ENCODE measurements at regions not wholly inside any gene's neighbourhood (a gene's known extent, or its start where the extent isn't known, plus 50 kb on each side); places are given as distances from the start of the nearest gene placed in this dataset.

DNA sequence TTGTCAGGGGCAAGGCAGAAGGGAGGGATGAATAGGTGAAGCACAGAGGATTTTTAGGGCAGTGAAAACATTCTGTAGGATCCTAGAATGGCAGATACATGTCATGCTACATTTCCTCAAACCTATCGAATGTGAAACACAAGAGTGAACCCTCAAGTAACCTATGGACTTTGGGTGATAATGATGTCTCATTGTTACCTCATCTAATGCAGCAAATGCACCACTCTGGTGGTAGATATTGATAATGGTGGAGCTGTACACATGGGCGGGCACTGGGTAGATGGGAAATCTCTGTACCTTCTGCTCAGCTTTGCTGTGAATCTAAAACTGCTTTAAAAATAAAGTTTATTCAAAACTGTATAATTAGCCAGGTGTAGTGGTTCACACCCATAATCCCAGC, 95.2 kb upstream of the NCK2 start:
- no peak for DNase-seq

DNA sequence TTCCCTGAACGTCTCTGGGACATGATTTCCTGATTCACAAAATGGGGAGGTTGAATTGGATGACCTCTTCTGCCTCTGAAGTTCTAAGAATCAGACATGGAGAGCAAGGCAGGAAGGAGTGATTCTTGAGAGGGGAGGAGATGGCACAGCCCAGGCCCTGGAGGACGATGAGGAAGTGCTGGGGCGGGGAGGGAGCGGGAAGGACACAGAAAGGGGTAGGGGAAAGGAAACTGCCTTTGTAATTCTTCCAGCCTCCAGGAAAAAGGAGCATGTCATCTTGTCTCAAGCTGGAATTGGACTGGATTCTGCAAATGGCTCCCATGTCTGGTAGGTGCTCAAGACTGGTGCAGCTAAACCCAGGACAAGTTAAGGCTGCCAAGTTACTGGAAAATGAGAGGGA, 97.0 kb upstream of the NCK2 start:
- no peak for DNase-seq

DNA sequence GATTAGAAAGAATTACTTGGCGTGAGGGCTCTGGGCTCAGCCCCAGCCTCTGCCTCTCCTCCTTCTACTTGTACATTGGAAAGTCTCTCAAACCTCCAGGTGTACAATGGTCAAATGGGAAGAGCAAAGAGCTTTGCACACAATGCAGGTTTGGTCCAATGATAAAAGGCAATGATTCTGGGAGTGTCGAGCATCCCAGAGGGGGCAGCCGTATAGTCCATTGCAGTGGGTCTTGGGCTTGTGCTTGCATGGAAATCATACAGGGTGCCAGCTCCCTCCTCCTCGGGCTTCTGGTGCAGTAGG, 98.0 kb upstream of the NCK2 start:
- no peak for DNase-seq

DNA sequence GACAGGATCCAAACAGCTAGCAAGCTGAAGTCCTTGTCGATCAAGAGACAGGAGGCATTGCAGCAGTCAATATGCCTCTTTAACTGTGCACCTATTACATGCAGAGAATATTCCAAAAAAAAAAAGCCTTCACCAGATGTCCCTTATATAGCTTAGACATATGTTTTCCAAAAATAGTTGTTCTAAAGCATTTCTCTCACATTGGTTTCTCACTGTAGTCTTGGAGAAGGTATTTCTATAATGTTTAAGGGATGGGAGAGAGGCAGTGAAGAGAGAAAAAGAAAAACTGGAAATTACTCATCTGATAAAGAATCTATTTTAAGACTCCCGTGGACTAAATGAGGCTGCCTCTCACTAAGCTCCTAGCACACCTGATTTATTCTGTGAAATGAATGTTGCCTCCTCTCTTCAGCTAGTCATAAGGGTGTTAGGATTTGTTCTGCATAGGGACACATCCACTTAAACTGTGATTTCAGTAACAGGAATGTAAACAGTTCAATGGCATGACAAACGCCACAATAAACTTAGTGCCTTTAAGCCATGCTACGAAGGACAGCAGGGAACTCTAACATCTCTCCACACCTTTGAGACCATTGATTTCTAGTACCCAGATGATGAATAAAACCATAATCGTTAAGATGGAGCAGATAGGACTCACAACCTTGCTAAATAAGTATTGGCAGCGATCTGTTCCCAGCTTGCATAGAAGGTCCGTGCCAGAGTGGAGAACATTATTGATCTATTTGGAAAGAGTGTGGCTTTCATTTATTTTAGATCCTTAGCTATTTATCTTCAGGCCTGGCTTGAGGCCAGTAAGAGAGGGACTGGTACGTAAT, 98.6 kb upstream of the NCK2 start:
- no peak for DNase-seq

DNA sequence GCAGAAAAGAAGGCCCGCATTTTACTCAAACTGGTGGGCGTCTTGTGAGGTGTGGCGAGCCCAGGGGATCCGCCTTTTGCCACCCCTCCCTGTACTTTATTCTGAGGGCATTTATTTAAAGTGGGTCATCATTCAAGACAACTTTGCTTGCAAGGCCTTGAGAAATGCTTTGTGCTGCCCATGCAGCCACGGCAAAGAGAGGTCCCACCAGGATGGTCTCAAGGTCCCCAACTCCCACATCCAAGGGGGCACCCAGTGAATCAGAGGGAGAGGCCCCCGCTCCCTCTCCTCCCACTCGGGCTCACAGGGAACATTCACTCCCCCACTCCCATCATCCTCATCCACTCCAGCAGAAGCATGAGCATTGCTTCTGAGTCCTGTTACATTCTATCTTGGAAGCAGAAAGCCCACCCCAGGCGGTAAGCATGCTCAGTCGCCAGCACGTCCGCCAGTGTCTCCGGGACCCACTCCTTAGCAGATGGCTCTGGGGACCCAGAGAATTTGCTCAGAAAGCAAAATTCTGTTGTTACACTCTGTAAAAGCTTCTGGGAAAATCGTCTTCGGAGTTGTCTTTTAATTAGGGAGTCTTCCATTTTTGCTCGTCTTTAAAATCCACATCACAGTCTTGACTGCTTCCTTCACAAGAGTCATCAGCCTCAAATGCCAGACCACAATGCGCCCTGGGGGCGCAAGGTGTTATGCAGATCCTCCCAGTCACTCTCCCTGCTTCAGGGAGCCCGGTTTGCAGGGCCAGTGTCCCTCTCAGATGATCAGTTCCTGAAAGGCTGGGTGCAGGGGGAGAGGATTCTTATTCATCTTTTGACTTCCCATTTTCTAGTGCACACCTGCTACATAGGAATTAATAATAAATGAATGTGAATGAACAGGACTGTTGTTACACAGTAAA, 99.4 kb upstream of the NCK2 start:
- no peak for DNase-seq

DNA sequence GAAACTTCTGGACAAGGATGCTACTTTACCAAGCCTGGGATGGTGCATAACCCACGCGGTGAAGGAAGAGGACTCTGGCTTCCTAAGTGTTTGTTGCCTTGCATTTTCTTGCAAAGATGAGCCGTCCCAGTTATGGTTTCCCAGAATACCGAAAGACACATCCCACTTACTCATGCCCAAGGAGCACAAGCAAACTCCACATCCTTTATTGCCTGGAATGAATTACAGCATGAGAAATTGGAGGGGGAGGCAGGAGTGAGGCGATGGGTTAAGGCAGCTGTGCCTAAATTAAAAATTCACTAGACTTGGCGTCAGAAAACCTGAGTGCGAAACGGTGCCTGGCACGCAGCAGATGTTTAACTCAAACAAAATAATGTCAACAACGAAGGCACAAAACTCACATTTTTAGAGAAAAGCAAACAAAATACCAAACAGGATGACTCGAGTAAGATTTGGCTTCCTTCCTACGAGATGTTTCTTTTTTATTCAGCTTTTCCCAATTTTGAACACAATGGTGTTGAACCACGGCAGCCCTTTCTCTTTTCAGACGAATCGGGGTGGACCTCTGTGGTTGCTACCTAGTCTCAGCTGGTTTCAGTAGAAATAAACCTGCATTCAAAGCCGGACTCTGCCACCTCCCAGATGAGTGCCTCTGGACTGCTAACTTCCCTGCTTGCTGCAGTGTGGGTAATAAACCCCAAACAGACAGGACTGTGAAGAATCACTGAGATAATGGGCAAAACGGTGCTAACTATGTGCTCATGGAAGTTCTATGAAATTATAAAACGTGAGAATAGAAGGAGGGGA, 100.3 kb upstream of the NCK2 start:
- no peak for DNase-seq

DNA sequence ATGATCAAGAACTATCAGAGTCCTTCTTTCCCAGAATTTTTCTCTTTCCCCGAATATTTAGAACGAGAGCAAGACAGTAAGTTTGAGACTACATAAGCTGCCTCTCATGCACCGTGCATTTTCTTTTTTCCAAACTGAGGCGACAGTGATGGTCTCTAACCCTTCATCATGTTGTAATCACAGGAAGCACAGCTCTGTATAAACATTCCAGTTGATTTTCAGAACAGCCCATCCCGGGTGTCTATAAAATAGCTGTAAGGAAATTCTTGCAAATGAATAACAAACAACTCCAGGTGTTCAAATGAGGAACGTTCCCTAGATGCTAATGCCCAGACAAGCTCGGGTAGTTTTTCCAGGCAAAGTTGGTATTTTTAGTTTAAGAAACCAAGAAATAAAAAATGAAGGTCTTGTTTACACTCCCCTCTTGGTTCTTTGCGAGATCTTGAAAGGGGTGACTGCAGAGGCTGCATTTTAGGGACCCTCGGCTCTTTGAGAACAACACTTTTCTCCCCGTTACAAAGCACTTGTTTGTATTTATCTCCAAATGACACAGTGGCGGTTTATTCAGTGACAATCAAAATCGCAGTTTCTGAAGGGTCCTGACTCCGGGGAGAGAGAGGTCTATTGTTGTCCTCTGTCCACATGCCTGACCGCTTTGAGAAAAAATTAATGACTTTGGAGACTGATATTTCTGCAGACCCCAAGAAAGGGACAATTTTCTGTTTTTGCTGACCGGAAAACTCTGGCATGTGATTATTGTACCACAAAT, 101.1 kb upstream of the NCK2 start:
- DNase-seq = no peak

DNA sequence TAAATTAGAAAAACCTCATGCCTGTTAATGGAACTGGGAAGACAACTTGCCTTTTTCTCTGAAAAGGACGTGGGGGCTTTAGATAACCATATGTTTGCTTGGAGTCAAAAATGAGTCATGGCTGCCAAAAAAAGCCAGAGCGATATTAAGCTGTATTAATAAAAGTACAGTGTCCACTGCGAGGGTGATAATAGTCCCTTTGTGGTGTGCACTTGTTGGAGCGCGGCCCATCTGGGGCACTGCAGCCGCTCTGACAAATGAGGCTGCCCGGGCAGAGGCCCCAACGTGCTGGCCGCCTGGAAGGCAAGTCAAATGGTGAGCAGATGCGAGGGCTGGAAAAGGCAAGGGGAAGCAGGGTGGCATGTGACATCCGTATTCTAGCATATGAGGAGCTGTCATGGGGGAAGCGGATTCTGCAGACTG, 103.3 kb upstream of the NCK2 start:
- DNase-seq = no peak

DNA sequence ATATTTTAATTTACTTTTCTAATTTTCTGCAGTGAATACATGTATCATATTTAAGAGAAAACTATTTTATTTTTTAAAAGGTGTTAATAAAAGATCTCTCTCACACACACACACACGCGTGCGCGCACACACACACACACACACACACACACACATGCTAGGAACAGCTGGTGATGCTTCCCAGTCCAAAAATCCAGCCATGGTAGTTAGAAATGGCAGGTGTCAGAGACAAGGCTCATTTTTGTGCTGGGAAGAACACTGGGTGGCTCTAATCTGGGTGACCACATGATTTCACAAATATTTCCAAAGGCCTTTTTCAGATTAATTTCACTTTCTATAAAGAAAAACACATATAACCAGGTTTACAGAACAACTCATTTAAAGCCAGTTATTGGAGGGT, 104.5 kb upstream of the NCK2 start:
- DNase-seq = no peak

DNA sequence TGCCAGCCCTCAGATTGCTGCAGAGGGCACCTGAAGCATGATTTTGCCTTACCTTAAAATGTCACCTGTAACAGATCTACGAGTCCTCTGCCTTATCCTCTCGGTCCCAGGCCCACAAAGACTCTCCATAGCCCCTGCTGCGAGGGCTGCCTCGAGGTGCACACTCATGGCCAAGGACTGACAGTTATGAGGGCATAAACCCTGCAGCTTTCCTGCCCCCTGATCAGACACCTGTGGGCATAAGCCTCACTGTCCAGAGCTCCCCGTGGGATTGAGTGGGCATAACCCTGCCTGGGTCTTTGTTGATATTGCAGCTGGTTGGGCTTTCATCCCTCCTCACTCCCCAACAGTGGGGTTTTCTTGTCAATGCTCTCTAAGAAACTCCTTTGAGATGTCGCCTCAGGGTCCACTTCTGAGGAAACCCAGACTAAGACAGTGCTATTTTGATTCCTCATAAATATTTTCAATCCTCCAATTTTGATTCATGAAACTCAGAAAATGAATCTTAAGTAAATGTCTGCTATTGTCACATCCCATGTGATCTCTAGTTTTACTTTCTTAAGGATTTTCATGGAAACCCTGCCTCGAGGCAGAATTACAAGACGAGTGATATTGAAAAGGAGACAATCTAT, 108.5 kb upstream of the NCK2 start:
- no peak for DNase-seq

DNA sequence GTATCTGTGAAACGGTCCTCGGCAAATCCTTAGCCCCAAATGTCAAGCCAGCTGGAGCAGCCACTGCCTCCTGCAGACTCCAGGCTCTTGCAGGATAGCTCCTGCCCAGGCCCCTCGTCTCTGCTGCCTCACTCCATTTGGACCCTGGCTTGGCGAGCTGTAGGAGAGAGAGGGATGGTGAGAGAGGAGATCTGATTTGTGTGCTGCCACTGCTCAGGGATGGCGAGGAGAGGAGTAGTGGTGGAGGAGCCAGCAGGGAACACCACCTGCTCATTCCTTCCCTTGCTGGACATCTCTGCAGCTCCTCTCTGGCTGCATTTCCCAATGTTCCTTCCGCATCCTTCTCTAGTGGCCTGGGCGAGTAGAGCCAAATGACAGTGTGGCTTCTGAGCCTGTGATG, 109.1 kb upstream of the NCK2 start:
- no peak for DNase-seq

DNA sequence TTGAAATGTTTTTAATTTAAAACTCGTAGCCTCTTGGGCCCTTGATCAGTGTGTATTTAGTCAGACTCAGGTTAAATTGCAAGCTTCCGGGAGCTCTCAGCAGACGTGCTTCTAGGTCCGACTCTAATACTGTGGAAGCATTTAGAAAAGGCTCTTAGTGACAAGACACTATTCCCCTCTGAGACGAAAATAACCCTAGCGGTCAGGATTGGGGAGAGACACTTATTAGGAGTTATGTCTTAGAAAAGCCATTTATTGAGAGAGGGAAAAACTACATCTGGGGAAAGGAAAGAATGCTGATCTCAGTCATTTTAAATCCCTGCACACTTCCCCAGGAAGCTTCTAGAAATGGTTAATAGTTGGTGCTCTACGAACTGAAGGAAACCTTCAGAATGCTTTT, 110.5 kb upstream of the NCK2 start:
- no peak for DNase-seq

DNA sequence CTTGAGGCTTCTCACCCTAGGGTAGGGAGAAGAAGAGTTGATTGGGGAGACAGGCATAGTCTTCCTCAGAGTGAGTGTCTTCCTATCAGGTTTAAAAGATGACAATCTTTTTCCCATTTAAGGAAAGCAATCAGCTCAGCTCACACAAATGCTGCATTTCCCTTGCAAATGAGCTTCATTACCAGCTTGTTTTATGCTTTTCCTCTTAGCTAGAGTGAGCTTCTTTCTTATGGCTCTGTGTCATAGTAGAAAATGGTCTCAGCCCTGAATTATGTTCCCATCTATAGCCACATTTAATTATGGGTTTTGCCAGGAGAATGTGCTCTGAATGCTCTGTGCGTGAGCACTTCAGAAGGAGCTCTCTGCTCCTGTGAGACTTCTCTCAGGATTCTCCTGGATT, 112.8 kb upstream of the NCK2 start:
- DNase-seq = peak; percentile 23

DNA sequence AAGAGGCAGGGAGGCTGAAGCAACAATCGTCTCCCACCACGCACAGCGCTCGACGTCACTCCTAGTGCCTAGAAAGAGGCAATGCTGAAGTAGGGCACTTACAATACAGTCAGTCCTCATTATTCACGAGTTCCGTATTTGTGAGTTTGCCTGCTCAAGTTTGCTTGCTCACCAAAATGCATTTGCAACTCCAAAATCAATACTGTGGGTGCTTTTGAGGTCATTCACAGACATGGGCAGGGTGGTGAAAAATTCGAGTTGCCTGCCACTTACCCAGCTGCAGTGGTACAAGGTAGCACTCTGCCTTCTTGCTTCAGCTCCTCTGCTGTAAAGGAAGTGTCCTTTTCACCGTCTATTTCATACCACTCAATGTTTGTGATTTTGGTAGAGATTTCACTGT, 113.7 kb upstream of the NCK2 start:
- DNase-seq = no peak

DNA sequence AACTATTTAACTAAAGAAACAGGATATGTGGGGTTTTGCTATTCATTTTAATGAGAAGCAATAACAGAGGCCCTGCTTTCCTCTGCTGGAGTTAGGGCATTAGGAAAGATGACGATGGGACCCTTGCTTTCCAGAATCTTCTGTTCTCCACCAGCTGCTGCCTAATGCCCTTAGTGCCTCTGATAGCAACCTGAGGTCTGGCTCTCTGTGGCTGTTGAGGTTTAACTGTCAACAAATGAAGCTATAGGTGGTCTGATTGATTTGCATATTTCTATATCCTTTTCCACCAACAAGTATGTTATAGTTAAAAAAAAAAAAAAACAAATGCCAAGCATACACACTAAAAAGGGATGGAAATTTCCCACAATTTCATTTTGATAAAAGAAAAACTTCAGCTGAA, 115.1 kb upstream of the NCK2 start:
- DNase-seq = no peak

DNA sequence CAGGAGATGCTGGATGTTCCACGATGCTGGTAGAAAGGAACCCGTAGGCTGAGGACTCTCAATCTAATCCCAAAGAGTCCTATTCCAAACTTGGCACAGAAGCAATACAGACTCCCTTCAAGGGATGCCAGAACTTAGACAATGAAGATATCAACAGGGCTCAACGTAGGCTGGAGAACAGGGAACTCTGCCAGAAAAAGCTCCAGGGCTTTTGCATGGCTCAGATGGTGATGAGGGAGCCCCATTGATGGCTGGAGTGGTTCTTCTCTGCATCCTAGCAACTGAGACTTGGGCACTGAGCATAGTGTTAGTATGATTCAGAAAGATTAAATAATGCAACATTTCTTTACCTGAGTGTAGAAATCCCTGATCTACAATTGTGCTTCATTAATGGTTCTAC, 117.2 kb upstream of the NCK2 start:
- DNase-seq = no peak

DNA sequence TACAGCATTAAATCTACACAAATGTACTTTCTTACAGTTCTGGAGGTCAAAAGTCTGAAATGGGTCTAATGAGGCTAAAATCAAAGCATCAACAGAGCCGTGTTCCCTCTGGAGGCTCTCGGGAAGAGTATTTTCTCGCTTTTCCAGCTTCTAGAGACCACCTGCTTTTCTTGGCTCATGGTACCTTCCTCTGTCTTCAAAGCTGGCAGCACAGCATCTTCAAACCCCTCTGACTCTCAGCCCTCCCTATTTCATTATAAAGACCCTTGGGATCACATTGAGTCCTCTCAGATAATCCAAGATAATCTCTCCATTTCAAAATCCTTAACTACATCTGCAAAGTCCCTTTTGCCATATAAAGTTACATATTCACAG, 117.8 kb upstream of the NCK2 start:
- no peak for DNase-seq

DNA sequence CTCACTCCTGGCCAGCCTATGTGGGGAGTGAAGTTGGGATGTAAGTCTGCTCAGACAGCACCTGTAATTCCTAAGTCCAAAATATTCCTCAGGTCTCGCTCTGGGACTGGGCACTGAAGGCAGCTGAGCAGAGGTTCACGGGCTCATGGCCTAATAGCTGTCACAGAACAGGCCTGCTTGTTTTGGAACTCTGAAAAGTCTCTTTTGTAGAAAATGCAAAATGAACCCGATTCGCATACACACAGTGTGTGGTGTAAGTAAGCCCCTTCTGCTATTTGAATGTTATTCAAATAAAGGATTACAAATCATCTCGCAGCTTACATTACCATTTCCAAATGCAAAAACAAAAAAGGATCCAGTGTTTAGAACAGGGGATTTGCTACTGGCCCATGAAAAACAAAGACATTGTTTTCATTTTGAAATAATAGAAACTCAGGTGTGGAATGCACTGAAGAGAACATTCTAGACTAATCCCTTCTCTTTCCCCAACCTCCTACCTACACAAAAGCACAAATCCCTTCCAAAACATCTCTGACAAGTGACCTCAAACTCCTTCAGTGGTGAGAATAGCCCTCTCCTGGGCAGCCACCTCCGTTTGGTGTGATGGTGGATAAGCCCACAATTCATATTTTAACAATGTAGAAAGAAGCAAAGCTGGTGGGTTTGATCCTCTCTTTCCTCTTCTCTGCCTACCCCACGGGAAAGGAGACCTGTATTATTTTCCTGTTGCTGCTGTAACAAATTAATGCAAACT, 118.3 kb upstream of the NCK2 start:
- peak; percentile 81 for DNase-seq

DNA sequence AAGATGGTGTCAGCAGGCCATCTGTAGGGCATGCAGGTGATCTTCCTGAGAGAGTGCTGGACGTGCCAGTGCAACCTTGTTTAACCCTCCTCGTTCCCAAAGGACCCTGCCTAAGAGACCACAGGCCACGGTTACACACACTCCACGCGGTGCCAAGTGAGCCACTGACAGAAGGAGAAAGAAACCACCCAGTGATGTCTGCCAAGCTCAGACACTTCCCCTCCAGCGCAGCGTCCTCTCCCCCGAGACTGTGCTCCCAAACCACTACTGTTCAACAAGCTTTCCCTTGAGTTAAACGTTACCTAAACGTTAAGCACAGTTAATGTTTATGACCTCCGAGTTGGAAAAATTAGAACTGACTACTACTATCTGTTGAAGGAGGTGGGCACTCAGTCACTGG, 119.1 kb upstream of the NCK2 start:
- no peak for DNase-seq

DNA sequence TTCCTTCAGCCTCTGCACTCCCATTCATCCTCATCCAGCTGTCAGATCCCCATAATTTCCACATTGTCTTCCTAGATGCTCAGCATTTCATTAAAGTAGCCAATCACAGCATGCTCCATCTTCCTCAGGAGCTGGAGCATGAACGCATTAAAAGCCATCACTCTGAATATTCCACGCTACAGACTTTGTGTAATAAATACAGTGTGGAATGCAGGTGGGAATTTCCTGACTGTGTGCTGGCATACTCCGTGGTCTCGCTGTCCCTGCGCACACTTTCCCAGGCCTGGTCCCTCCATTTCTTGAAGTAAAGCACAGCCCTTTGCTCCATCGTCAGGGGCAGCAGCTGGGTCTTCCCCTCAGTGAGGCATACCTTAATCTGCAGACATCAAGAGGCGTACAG, 123.7 kb upstream of the NCK2 start:
- no peak for DNase-seq

DNA sequence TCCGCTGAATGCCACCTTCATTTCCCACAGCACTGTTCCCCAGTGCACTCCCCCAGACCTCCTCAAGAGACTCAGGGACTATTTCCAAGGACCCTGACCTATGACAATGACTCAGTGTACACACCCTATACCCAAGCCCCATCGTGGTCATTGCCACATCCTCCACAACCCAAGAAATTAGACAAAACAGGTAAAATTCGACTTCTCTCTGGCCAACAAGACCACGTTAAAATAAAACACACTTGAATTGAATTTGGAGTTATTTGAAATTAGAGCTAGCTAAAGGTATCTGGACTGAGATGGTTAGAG, 126.4 kb upstream of the NCK2 start:
- DNase-seq = no peak
